GM10248 (cell line): ENCODE measurements at regions not wholly inside any gene's neighbourhood (a gene's known extent, or its start where the extent isn't known, plus 50 kb on each side); places are given as distances from the start of the nearest gene placed in this dataset.

ENCODE experiments used
- CTCF ChIA-PET: fragments of 300-600 bp; sonication (Branson Sonifier 250); formaldehyde crosslinking; extraction: SDS; loops from one replicate; lab custom pipeline; 2021; ENCODE audit warnings: antibody characterized with exemption; lab: Yijun Ruan, JAX
- POLR2A ChIA-PET: fragments of 350-650 bp; sonication (Branson Sonifier 250); formaldehyde crosslinking; extraction: SDS; loops from one replicate; lab custom pipeline; 2020; ENCODE audit warnings: antibody characterized with exemption; lab: Yijun Ruan, JAX
- DNase-seq: peaks from one replicate; pipeline ENCODE4 v3.0.0; 2012; ENCODE audit errors: extremely low spot score
- CTCF ChIP-seq: IDR thresholded peaks from 2 replicates; pipeline ENCODE4 v1.5.1; 2012; ENCODE audit warnings: mild to moderate bottlenecking, low read depth; ENCODE audit errors: extremely low read depth, missing control alignments, control extremely low read depth

GRCh38 chr13:111637365-111637764 is 316.9 kb downstream of the TEX29 start:
- ChIA-PET CTCF (no interaction called here), POLR2A (no interaction called here)
- no peak for TF ChIP-seq CTCF
- no peak for DNase-seq

GRCh38 chr13:111638233-111638632 is 317.8 kb downstream of the TEX29 start:
- ChIA-PET CTCF (no interaction called here), POLR2A (no interaction called here)
- DNase-seq = no peak
- TF ChIP-seq CTCF = no peak

- POLR2A ChIA-PET = no interaction called here
Measured at GRCh38 chr13:111639196-111639705, 318.8 kb downstream of the TEX29 start.

GRCh38 chr13:111640006-111640405 is 319.6 kb downstream of the TEX29 start:
- CTCF ChIA-PET = no interaction called here

More at GRCh38 chr13:111639196-111639705, 318.8 kb downstream of the TEX29 start:
- DNase-seq = no peak
- CTCF ChIA-PET = no interaction called here
- no peak for TF ChIP-seq CTCF

GRCh38 chr13:111640476-111640875 is 320.0 kb downstream of the TEX29 start:
- DNase-seq = no peak
- TF ChIP-seq CTCF = no peak
- ChIA-PET CTCF (no interaction called here), POLR2A (no interaction called here)

More at GRCh38 chr13:111640006-111640405, 319.6 kb downstream of the TEX29 start:
- no peak for DNase-seq
- POLR2A ChIA-PET = no interaction called here
- TF ChIP-seq CTCF = no peak

GRCh38 chr13:111642156-111642767 is 321.8 kb downstream of the TEX29 start:
- DNase-seq = no peak
- ChIA-PET CTCF (no interaction called here), POLR2A (no interaction called here)
- no peak for TF ChIP-seq CTCF

GRCh38 chr13:111644750-111645149 is 324.3 kb downstream of the TEX29 start:
- no peak for DNase-seq
- CTCF ChIA-PET = no interaction called here
- no peak for TF ChIP-seq CTCF
- POLR2A ChIA-PET = no interaction called here
